ENCODE measurements at regions not wholly inside any gene's neighbourhood (a gene's known extent, or its start where the extent isn't known, plus 50 kb on each side); places are given as distances from the start of the nearest gene placed in this dataset.

- no peak for TF ChIP-seq CTCF (IDR thresholded peaks at IDR 0.05)
- TF ChIP-seq POLR2A (IDR thresholded peaks at IDR 0.05) = no peak
These were observed 229.9 kb downstream of the TFCP2L1 start for GRCh38 chr2:121055088-121055487.
